C4-2B (cell line): ENCODE measurements at regions not wholly inside any gene's neighbourhood (a gene's known extent, or its start where the extent isn't known, plus 50 kb on each side); places are given as distances from the start of the nearest gene placed in this dataset.

Source experiments
- ZFX ChIP-seq: fragments of 450-650 bp; IDR thresholded peaks from 2 replicates; pipeline ENCODE4 v1.6.1; 2017
- TF ChIP-seq, protein P1 (sequence below): fragments of 450-650 bp; conservative IDR thresholded peaks from 2 replicates; pipeline ENCODE4 v1.5.1; 2017; ENCODE audit warnings: mild to moderate bottlenecking

DNA sequence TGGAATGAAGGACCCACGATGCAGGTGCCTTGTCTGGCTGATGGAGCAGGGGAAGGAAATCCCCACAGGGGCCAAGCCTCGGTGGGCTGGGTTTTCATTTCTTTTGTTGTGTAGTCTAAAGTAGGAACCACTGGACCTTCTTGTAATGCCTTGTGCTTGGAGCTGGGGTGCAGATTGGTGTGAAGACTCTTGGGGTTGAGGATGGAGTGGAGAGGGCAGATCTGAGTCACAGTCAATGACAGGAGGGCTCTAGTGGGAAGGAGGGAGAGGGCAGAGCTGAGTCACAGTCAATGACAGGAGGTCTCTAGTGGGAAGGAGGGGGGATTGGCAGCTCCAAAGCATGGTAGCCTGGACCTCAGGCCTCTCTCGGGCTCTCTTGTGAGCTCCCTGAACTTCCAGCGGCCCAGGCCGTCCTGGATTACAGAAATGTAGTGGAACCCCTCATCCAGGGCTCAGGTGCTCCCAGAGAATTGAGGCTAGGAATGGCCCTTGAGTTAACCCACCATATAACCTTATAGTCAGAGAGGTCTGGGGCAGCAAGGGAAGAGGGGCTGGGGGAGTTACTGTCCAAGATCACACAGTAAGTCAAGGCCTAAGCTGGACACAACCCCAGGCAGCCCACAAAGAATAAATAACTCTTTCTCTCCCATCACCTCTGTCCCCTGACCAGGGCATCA lies 313.8 kb downstream of the MATN1 start:
- TF ChIP-seq, protein P1, sequence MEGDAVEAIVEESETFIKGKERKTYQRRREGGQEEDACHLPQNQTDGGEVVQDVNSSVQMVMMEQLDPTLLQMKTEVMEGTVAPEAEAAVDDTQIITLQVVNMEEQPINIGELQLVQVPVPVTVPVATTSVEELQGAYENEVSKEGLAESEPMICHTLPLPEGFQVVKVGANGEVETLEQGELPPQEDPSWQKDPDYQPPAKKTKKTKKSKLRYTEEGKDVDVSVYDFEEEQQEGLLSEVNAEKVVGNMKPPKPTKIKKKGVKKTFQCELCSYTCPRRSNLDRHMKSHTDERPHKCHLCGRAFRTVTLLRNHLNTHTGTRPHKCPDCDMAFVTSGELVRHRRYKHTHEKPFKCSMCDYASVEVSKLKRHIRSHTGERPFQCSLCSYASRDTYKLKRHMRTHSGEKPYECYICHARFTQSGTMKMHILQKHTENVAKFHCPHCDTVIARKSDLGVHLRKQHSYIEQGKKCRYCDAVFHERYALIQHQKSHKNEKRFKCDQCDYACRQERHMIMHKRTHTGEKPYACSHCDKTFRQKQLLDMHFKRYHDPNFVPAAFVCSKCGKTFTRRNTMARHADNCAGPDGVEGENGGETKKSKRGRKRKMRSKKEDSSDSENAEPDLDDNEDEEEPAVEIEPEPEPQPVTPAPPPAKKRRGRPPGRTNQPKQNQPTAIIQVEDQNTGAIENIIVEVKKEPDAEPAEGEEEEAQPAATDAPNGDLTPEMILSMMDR, result no peak
- TF ChIP-seq ZFX, result no peak
